Natural killer cell (primary cell): ENCODE measurements at regions not wholly inside any gene's neighbourhood (a gene's known extent, or its start where the extent isn't known, plus 50 kb on each side); places are given as distances from the start of the nearest gene placed in this dataset.

Source experiments
- ATAC-seq, 3 donors: fragments of 150-1000 bp in 2 of 3; fragments of 200-7000 bp in 1 of 3; cut with Tn5 transposase; 1 replicate in 1 of 3; 2 replicates in 2 of 3; pipeline ENCODE4 v1.10.0; 2021; ENCODE audit warnings: mild to moderate bottlenecking in 2 of 3, moderate library complexity in 2 of 3
- DNase-seq, 2 donors: peaks; one replicate each; pipeline versions ENCODE4 v3.0.0 to v3.0.0-alpha.2; 2013 to 2021; ENCODE audit warnings: mixed read lengths in 1 of 2
- H3K27ac ChIP-seq: one replicate; pipeline ENCODE4 v1.5.1; 2013; ENCODE audit warnings: mild to moderate bottlenecking, low read length
- H3K27me3 ChIP-seq: one replicate; pipeline ENCODE4 v1.6.1; 2013; ENCODE audit warnings: low read length; ENCODE audit not compliant: control insufficient read depth, insufficient read depth
- H3K36me3 ChIP-seq: one replicate; pipeline ENCODE4 v1.6.1; 2013; ENCODE audit warnings: low read length; ENCODE audit not compliant: control insufficient read depth, insufficient read depth
- H3K4me1 ChIP-seq: one replicate; pipeline ENCODE4 v1.6.1; 2013; ENCODE audit warnings: low read length; ENCODE audit not compliant: control insufficient read depth, insufficient read depth
- H3K4me3 ChIP-seq: one replicate; pipeline ENCODE4 v1.5.1; 2013; ENCODE audit warnings: low read length
- H3K9me3 ChIP-seq: one replicate; pipeline ENCODE4 v1.6.1; 2013; ENCODE audit warnings: low read length; ENCODE audit not compliant: control insufficient read depth, insufficient read depth
- H3K27ac Mint-ChIP-seq, 2 donors: one replicate each; pipeline ENCODE4 v1.8.0; 2022; ENCODE audit warnings: mild to moderate bottlenecking in 2 of 2, mixed read lengths in 2 of 2, moderate library complexity in 1 of 2
- H3K27me3 Mint-ChIP-seq, 2 donors: one replicate each; pipeline ENCODE4 v1.8.0; 2022; ENCODE audit warnings: low read depth in 2 of 2, mixed read lengths in 2 of 2
- H3K36me3 Mint-ChIP-seq: one replicate; pipeline ENCODE4 v1.8.0; 2022; ENCODE audit warnings: mixed read lengths
- H3K4me1 Mint-ChIP-seq, 2 donors: one replicate each; pipeline ENCODE4 v1.8.0; 2022; ENCODE audit warnings: mixed read lengths in 2 of 2
- H3K4me3 Mint-ChIP-seq: one replicate; pipeline ENCODE4 v1.8.0; 2022; ENCODE audit warnings: mild to moderate bottlenecking, moderate library complexity, mixed read lengths
- H3K9me3 Mint-ChIP-seq, 2 donors: one replicate each; pipeline ENCODE4 v1.8.0; 2022; ENCODE audit warnings: mixed read lengths in 2 of 2
- WGBS: methylation state at CpG from one replicate; pipeline ENCODE4 v1.1.7; 2013; ENCODE audit warnings: missing lambda C conversion rate; ENCODE audit not compliant: insufficient coverage; 5-methylcytosine and 5-hydroxymethylcytosine counted together
- intact Hi-C: fragments of 100-400 bp; cut with micrococcal nuclease; formaldehyde crosslinking; loops from one replicate; pipeline ENCODE4 v1.14.2; 2022
- TF ChIP-seq, protein P1 (sequence below): fragments of 200-600 bp; IDR thresholded peaks from one replicate; pipeline ENCODE4 v1.8.0; 2022; ENCODE audit warnings: antibody characterized with exemption

DNA sequence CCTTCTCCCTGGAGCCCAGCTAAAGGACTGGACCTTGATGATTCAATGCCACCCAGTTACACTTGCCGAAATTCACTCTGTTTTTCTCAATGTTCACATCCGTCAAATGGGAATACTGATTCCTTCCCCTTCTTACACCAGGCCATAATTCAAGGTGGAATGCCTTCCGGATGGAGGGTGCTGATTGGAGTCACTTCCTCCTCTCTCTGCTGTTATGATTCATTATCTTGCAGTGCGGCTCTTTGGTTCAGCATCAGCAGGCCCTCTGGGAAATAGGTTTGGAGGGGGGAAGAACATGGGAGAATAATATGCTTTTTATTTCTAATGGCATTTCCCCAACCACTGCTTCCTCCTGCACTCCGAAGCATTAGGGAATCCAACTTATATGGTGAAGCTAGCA, 390.6 kb upstream of the TBX3 start:
- no peak overlapping the region for H3K4me3 ChIP-seq
- no peaks in the 10 kb centered on the region for H3K27me3 Mint-ChIP-seq
- no peaks in the 10 kb centered on the region for H3K4me1 ChIP-seq
- no peaks in the 10 kb centered on the region for H3K27me3 ChIP-seq
- no peak overlapping the region for H3K27ac ChIP-seq
- no peaks in the 10 kb centered on the region for H3K36me3 ChIP-seq
- WGBS: 47% methylated on average over 4 of the region's 5 CpGs
- peaks cover 7 to 15% of the 10 kb centered on the region in 2 donors for H3K9me3 Mint-ChIP-seq
- no peak overlapping the region for H3K27ac Mint-ChIP-seq
- H3K4me3 Mint-ChIP-seq: no peak overlapping the region
- TF ChIP-seq, protein P1, sequence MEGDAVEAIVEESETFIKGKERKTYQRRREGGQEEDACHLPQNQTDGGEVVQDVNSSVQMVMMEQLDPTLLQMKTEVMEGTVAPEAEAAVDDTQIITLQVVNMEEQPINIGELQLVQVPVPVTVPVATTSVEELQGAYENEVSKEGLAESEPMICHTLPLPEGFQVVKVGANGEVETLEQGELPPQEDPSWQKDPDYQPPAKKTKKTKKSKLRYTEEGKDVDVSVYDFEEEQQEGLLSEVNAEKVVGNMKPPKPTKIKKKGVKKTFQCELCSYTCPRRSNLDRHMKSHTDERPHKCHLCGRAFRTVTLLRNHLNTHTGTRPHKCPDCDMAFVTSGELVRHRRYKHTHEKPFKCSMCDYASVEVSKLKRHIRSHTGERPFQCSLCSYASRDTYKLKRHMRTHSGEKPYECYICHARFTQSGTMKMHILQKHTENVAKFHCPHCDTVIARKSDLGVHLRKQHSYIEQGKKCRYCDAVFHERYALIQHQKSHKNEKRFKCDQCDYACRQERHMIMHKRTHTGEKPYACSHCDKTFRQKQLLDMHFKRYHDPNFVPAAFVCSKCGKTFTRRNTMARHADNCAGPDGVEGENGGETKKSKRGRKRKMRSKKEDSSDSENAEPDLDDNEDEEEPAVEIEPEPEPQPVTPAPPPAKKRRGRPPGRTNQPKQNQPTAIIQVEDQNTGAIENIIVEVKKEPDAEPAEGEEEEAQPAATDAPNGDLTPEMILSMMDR: no peak
- no peak for ATAC-seq
- DNase-seq: no peak
- H3K4me1 Mint-ChIP-seq: no peaks in the 10 kb centered on the region
- intact Hi-C loops: no loop called here
- H3K36me3 Mint-ChIP-seq: no peaks in the 10 kb centered on the region
- no peaks in the 10 kb centered on the region for H3K9me3 ChIP-seq

DNA sequence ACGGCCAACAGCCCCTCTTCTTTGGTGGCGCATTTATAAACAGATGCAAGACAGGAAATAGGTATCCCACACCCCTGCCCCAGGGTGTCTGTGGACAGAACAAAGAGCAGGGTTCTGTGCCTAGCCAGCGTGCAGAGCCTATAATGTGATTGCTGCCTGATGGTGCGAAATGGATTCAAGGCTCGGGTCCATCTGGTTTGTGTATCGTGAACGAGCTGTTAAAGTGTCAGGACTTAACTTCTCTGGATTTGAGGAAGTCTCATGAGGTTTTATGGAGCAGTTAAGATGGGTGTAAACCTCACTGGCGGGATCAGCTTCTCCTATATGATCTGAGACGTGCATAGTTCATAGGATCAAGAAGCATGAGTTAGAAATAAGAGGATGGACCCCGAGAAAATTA, 388.7 kb upstream of the TBX3 start:
- H3K36me3 ChIP-seq: no peaks in the 10 kb centered on the region
- H3K4me3 Mint-ChIP-seq: no peak overlapping the region
- 37% methylated on average over 10 of the region's 10 CpGs for WGBS
- ATAC-seq (no peak), DNase-seq (no peak)
- H3K4me3 ChIP-seq: no peak overlapping the region
- H3K27ac Mint-ChIP-seq: no peak overlapping the region
- TF ChIP-seq, protein P1: no peak
- no peak overlapping the region for H3K27ac ChIP-seq
- no peaks in the 10 kb centered on the region for H3K27me3 Mint-ChIP-seq
- H3K4me1 ChIP-seq: no peaks in the 10 kb centered on the region
- no peaks in the 10 kb centered on the region for H3K27me3 ChIP-seq
- H3K9me3 ChIP-seq: no peaks in the 10 kb centered on the region
- peaks cover 7 to 14% of the 10 kb centered on the region in 2 donors for H3K9me3 Mint-ChIP-seq
- H3K36me3 Mint-ChIP-seq: no peaks in the 10 kb centered on the region
- intact Hi-C loops: no loop called here
- H3K4me1 Mint-ChIP-seq: no peaks in the 10 kb centered on the region

DNA sequence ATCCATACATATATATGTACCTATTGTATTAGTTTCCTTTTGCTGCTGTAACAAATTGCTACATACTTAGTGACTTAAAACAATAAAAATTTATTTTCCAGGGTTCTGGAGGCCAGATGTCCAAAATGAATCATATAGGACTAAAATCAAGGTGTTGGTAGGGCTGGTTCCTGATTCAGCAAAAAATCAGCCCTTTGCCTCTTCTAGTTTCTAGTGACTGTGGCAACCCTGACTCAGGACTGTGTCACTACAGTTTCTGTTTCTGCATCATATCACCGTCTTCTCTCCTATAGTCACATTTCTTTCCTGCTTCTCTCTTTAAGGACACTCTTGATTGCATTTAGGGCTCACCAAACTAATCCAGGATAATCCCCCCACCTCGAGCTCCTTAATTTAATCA, 386.3 kb upstream of the TBX3 start:
- DNase-seq: no peak
- Histone ChIP-seq H3K36me3 (no peaks in the 10 kb centered on the region), H3K9me3 (no peaks in the 10 kb centered on the region), H3K4me3 (no peak overlapping the region), H3K27ac (no peak overlapping the region), H3K27me3 (no peaks in the 10 kb centered on the region), H3K4me1 (no peaks in the 10 kb centered on the region)
- Mint-ChIP-seq H3K36me3 (no peaks in the 10 kb centered on the region), H3K9me3 (peaks cover 6 to 9% of the 10 kb centered on the region in 2 donors), H3K27ac (no peak overlapping the region), H3K4me1 (no peaks in the 10 kb centered on the region), H3K27me3 (no peaks in the 10 kb centered on the region), H3K4me3 (no peak overlapping the region)
- ATAC-seq: no peak
- TF ChIP-seq, protein P1: no peak
- intact Hi-C loops: no loop called here
- 75% methylated on average over 2 of the region's 2 CpGs for WGBS

- Mint-ChIP-seq H3K36me3 (no peaks in the 10 kb centered on the region), H3K9me3 (peaks cover 0 to 5% of the 10 kb centered on the region in 2 donors), H3K27ac (no peak overlapping the region), H3K4me1 (no peaks in the 10 kb centered on the region), H3K27me3 (no peaks in the 10 kb centered on the region), H3K4me3 (no peak overlapping the region)
- TF ChIP-seq, protein P1: no peak
- ATAC-seq: no peak
- peaks cover 5% of the 10 kb centered on the region for H3K9me3 ChIP-seq
- intact Hi-C loops: no loop called here
- H3K27me3 ChIP-seq: no peaks in the 10 kb centered on the region
- no CpG with 5 or more reads among the region's 2 CpGs for WGBS
- no peak for DNase-seq
- H3K36me3 ChIP-seq: no peaks in the 10 kb centered on the region
- H3K4me1 ChIP-seq: no peaks in the 10 kb centered on the region
- H3K27ac ChIP-seq: no peak overlapping the region
- no peak overlapping the region for H3K4me3 ChIP-seq
Measured at GRCh38 chr12:115064296-115064695, 380.3 kb upstream of the TBX3 start.
